ENCODE measurements at regions not wholly inside any gene's neighbourhood (a gene's known extent, or its start where the extent isn't known, plus 50 kb on each side); places are given as distances from the start of the nearest gene placed in this dataset.
"Not testable (repeated sequence)": the region's sequence is repeated elsewhere in the genome, so short reads cannot be mapped to it uniquely, and the experiment has no call there.

GRCh38 chr18:76604108-76604934 is 109.3 kb upstream of the ZNF516 start:
- Mint-ChIP-seq H3K9me3 (no peaks in the 10 kb centered on the region), H3K27me3 (peaks cover 3% of the 10 kb centered on the region), H3K4me3 (no peak overlapping the region), H3K27ac (no peak overlapping the region), H3K36me3 (ENCODE audit: low read depth) (no peaks in the 10 kb centered on the region), H3K4me1 (no peaks in the 10 kb centered on the region)
- no peak for DNase-seq
- ATAC-seq: no peak

GRCh38 chr18:76602191-76602590 is 107.1 kb upstream of the ZNF516 start:
- H3K4me3 Mint-ChIP-seq: no peak overlapping the region
- DNase-seq: no peak
- ATAC-seq: no peak
- H3K36me3 Mint-ChIP-seq (ENCODE audit: low read depth): no peaks in the 10 kb centered on the region
- H3K4me1 Mint-ChIP-seq: no peaks in the 10 kb centered on the region
- peaks cover 3% of the 10 kb centered on the region for H3K27me3 Mint-ChIP-seq
- H3K27ac Mint-ChIP-seq: no peak overlapping the region
- H3K9me3 Mint-ChIP-seq: no peaks in the 10 kb centered on the region

GRCh38 chr18:76600076-76600475 is 105.0 kb upstream of the ZNF516 start:
- H3K9me3 Mint-ChIP-seq; H3K27ac Mint-ChIP-seq; H3K27me3 Mint-ChIP-seq; H3K36me3 Mint-ChIP-seq (ENCODE audit: low read depth); H3K4me3 Mint-ChIP-seq; H3K4me1 Mint-ChIP-seq; ATAC-seq; DNase-seq: not testable (repeated sequence)

- H3K36me3 Mint-ChIP-seq (ENCODE audit: low read depth): no peaks in the 10 kb centered on the region
- DNase-seq (no peak), ATAC-seq (no peak)
- H3K4me1 Mint-ChIP-seq: no peaks in the 10 kb centered on the region
- peaks cover 26% of the 10 kb centered on the region for H3K27me3 Mint-ChIP-seq
- no peak overlapping the region for H3K4me3 Mint-ChIP-seq
- H3K27ac Mint-ChIP-seq: no peak overlapping the region
- peaks cover 6% of the 10 kb centered on the region for H3K9me3 Mint-ChIP-seq
Observed at GRCh38 chr18:76594966-76595365, 99.9 kb upstream of the ZNF516 start.

- no peak overlapping the region for H3K27ac Mint-ChIP-seq
- H3K9me3 Mint-ChIP-seq: peaks cover 6% of the 10 kb centered on the region
- ATAC-seq: no peak
- H3K4me1 Mint-ChIP-seq: peaks cover 3% of the 10 kb centered on the region
- no peak for DNase-seq
- peaks cover 34% of the 10 kb centered on the region for H3K27me3 Mint-ChIP-seq
- H3K36me3 Mint-ChIP-seq (ENCODE audit: low read depth): no peaks in the 10 kb centered on the region
- no peak overlapping the region for H3K4me3 Mint-ChIP-seq
Observed at GRCh38 chr18:76593843-76594242, 98.8 kb upstream of the ZNF516 start.

GRCh38 chr18:76592981-76593381 is 97.9 kb upstream of the ZNF516 start:
- Mint-ChIP-seq H3K4me1 (peaks cover 9% of the 10 kb centered on the region), H3K27me3 (peaks cover 40% of the 10 kb centered on the region), H3K36me3 (ENCODE audit: low read depth) (no peaks in the 10 kb centered on the region), H3K9me3 (peaks cover 6% of the 10 kb centered on the region), H3K27ac (no peak overlapping the region), H3K4me3 (no peak overlapping the region)
- no peak for ATAC-seq
- DNase-seq: no peak

- DNase-seq (no peak), ATAC-seq (no peak)
- H3K27me3 Mint-ChIP-seq: peaks cover 40% of the 10 kb centered on the region
- H3K9me3 Mint-ChIP-seq: peaks cover 6% of the 10 kb centered on the region
- no peaks in the 10 kb centered on the region for H3K36me3 Mint-ChIP-seq (ENCODE audit: low read depth)
- H3K27ac Mint-ChIP-seq: no peak overlapping the region
- peaks cover 9% of the 10 kb centered on the region for H3K4me1 Mint-ChIP-seq
- H3K4me3 Mint-ChIP-seq: no peak overlapping the region
Observed at GRCh38 chr18:76592096-76592495, 97.1 kb upstream of the ZNF516 start.

GRCh38 chr18:76589866-76590265 is 94.8 kb upstream of the ZNF516 start:
- Mint-ChIP-seq H3K27ac (no peak overlapping the region), H3K27me3 (peaks cover 35% of the 10 kb centered on the region), H3K36me3 (ENCODE audit: low read depth) (no peaks in the 10 kb centered on the region), H3K4me3 (no peak overlapping the region), H3K9me3 (peaks cover 3% of the 10 kb centered on the region), H3K4me1 (peaks cover 9% of the 10 kb centered on the region)
- DNase-seq (no peak), ATAC-seq (no peak)

GRCh38 chr18:76589316-76589715 is 94.3 kb upstream of the ZNF516 start:
- H3K4me1 Mint-ChIP-seq: peaks cover 9% of the 10 kb centered on the region
- no peaks in the 10 kb centered on the region for H3K36me3 Mint-ChIP-seq (ENCODE audit: low read depth)
- H3K27me3 Mint-ChIP-seq: peaks cover 35% of the 10 kb centered on the region
- no peak overlapping the region for H3K27ac Mint-ChIP-seq
- ATAC-seq: no peak
- no peaks in the 10 kb centered on the region for H3K9me3 Mint-ChIP-seq
- DNase-seq: no peak
- peak overlapping the region; percentile 12 for H3K4me3 Mint-ChIP-seq

- Mint-ChIP-seq H3K4me3 (peak overlapping the region; percentile 12), H3K4me1 (peaks cover 9% of the 10 kb centered on the region), H3K27ac (no peak overlapping the region), H3K27me3 (peaks cover 35% of the 10 kb centered on the region), H3K9me3 (no peaks in the 10 kb centered on the region), H3K36me3 (ENCODE audit: low read depth) (no peaks in the 10 kb centered on the region)
- no peak for ATAC-seq
- DNase-seq: no peak
Observed at GRCh38 chr18:76588601-76589226, 93.7 kb upstream of the ZNF516 start.

- no peak overlapping the region for H3K4me3 Mint-ChIP-seq
- H3K9me3 Mint-ChIP-seq: no peaks in the 10 kb centered on the region
- H3K36me3 Mint-ChIP-seq (ENCODE audit: low read depth): no peaks in the 10 kb centered on the region
- H3K4me1 Mint-ChIP-seq: peaks cover 9% of the 10 kb centered on the region
- DNase-seq: no peak
- H3K27me3 Mint-ChIP-seq: peaks cover 34% of the 10 kb centered on the region
- no peak for ATAC-seq
- no peak overlapping the region for H3K27ac Mint-ChIP-seq
Observed at GRCh38 chr18:76587879-76588271, 92.8 kb upstream of the ZNF516 start.

GRCh38 chr18:76587147-76587878 is 92.3 kb upstream of the ZNF516 start:
- Mint-ChIP-seq H3K4me3 (no peak overlapping the region), H3K9me3 (no peaks in the 10 kb centered on the region), H3K27me3 (peaks cover 34% of the 10 kb centered on the region), H3K27ac (no peak overlapping the region), H3K36me3 (ENCODE audit: low read depth) (no peaks in the 10 kb centered on the region), H3K4me1 (peaks cover 9% of the 10 kb centered on the region)
- no peak for DNase-seq
- ATAC-seq: no peak

- Mint-ChIP-seq H3K27ac (no peak overlapping the region), H3K9me3 (no peaks in the 10 kb centered on the region), H3K4me3 (no peak overlapping the region), H3K27me3 (peaks cover 21% of the 10 kb centered on the region), H3K36me3 (ENCODE audit: low read depth) (no peaks in the 10 kb centered on the region), H3K4me1 (peaks cover 9% of the 10 kb centered on the region)
- DNase-seq (no peak), ATAC-seq (no peak)
Observed at GRCh38 chr18:76584414-76585310, 89.6 kb upstream of the ZNF516 start.

- ATAC-seq (no peak), DNase-seq (no peak)
- H3K27me3 Mint-ChIP-seq: peaks cover 21% of the 10 kb centered on the region
- H3K9me3 Mint-ChIP-seq: no peaks in the 10 kb centered on the region
- H3K36me3 Mint-ChIP-seq (ENCODE audit: low read depth): no peaks in the 10 kb centered on the region
- H3K27ac Mint-ChIP-seq: no peak overlapping the region
- no peaks in the 10 kb centered on the region for H3K4me1 Mint-ChIP-seq
- H3K4me3 Mint-ChIP-seq: no peak overlapping the region
Observed at GRCh38 chr18:76581261-76581660, 86.2 kb upstream of the ZNF516 start.

Data from activated naive CD8-positive, alpha-beta T cell treated with anti-CD3 and anti-CD28 coated beads, Interleukin-2, amount 50 U/mL, for 24 hours (primary cell).